Dedifferentiated amniotic fluid mesenchymal stem cell (primary cell): ENCODE measurements at regions not wholly inside any gene's neighbourhood (a gene's known extent, or its start where the extent isn't known, plus 50 kb on each side); places are given as distances from the start of the nearest gene placed in this dataset.

ENCODE experiments used
- DNase-seq: peaks from one replicate; pipeline ENCODE4 v3.0.0-alpha.2; 2016; ENCODE audit errors: extremely low spot score

DNA sequence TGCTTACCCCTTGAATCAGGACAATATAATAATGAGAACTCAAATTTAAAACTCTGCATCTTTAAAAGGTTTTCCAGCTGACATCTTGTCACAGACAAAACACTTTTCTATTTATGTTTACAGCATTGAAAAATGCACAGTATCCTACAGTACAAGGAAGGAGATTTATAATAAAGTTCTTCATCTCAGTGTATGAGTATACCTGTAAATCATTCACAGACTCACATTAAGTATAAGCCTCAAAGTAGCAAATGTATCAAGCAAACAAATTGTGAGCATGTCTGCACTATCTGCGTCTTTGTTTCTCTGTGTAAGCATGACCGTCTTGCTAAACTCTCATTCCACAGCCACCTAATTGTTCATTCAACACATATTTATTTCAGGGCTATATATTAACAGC, 52.8 kb downstream of the PPP1R2C start:
- no peak for DNase-seq

DNA sequence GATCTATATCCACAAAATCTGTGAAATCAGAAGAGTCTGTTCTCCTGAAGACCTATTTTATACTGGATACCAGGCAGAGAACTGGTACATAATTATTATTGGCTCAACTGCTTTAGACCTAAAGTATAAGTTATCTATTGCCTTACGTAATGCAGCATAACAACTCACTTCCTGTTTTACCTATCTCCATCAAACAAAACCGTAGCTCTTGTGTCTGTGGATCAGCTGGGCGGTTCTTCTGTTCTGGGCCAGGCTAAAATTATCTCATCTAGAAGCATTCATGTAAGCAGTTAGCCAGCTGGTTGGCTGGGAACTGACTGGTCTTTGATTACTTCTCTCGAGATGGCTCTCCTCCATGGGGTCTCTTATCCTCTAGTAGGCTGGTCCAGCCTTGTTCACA, 57.8 kb downstream of the PPP1R2C start:
- no peak for DNase-seq

DNA sequence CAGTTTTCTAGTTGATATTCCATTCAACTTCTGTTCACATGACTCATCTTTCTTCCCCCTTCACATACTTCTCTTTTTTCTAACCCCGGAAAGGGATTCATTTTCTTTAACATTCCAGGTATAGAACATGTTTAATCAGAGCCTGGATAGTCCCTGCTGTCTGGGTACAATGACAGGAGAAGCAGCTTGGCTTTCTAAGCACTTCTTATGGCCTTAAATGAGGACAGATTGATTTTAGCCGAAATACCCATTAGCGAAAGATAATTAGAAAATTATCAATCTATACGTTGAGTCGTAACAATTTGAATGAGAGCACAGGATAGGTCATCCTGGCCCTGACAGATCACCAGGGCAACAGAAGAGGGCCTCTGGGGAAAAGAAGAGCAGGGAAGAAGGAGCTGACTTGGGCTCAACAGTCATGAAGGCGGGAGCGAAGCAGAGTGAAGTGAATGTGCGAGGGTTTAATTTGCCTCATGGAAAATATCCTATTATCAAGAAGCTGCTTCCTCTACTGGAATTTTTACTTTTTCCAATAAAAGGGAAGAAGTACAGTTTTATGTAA, 62.2 kb downstream of the PPP1R2C start:
- DNase-seq, result no peak

DNA sequence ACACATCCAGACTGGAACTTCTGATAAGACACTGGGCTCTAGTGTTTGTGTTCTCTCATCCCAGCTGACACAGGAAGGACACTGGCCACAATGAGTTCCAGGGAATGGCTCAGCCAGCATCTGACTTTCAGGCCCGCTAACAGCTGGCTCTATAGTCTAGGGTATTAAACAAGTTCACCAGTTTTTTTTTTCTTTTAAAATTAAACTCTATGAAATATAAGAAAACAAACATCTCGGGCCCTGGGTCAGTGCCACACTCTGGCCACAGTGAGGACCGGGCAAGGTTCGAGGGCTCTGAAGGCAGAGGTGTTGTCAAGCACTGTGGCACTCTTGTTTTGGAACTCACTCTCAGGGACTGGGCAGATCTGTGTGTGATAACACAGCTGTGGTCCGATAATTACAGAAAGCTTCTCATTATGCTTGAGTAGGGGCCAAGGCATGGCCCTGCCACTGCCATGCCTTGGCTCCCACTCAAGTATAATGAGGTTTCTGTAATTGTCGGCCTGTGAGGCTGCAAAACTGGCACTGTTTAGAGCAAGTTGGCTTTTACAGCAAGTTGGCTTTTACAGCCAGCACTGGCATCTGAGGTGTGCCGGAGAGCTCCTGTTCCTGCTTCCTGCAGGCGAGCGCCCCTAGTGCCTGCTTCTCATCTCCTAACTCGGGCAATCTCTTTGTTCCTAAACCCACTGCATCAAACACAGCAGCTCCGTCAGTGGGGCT, 62.8 kb downstream of the PPP1R2C start:
- no peak for DNase-seq

DNA sequence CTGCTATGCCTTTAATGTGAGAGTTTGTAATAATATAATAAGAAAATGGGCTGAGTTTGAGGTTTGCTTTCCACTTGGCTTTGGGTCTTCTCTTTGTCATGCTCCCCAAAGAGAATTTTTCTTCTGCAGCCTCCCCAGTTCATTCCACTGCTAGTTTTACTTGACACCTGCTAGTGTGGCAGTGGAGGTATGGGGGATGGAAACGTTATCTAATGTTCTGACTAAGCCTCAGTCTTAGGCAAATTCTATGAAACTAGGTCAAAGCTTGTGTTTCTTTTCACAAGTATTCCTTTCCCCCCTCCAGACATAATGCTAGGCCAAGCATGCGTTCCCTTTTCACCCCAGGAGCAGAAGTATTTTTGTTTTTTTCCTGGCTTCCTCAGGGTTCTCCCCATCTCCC, 67.5 kb downstream of the PPP1R2C start:
- DNase-seq, result no peak

DNA sequence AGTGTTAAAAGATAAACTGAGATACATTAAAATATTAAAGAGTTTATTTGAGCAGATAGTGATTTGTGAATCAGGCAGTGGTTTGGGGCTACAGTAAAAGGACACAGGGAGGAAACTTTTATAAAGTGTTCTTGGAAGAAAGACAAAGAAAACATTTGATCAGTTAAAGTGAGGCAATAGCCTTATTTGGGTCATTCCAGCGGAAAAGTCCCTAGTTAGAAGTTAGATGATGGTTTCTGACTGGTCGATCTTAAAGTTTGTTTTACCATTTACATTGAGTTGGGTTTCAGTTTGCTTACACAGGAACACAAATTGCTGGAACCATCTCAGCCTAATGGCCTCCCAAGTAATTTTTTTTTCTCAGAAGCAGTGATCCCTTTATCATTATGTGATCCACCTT, 69.7 kb downstream of the PPP1R2C start:
- no peak for DNase-seq

DNA sequence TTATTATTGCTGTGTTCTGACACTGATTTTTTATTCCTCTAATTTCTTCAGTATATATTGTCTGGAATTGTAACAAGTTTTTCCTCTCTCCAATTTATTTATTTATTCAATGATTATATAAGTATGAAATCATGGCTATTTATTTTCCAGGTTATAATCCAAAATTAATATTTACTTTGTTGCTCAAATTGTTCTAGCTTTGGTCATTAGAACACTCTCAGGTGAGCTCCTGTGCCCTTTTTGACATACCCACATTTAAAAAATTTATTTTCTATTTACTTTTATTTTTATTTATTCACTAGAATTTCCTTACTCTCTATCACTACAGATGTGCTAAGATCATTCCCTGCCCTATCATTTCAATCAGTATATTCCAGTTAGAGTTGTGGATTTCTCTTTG, 70.2 kb downstream of the PPP1R2C start:
- DNase-seq, result no peak

DNA sequence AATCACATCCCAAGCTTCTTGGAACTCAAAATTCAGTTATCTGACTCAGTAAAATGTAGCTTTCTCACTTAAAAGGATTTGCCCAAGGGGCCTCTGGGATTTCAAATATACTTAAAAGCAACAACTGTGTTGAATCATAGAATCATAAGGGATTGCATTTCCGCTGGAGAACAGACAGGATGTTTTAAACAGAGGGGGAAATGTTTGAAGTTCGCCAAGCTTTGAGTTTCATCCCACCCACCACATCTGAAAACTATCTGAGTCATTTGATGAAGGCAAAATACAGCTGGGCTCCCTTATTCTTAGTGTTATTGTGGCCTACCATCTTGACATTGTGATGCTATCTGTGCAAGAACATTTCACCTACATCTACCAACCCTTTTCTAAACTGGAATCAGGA, 73.5 kb downstream of the PPP1R2C start:
- no peak for DNase-seq

DNA sequence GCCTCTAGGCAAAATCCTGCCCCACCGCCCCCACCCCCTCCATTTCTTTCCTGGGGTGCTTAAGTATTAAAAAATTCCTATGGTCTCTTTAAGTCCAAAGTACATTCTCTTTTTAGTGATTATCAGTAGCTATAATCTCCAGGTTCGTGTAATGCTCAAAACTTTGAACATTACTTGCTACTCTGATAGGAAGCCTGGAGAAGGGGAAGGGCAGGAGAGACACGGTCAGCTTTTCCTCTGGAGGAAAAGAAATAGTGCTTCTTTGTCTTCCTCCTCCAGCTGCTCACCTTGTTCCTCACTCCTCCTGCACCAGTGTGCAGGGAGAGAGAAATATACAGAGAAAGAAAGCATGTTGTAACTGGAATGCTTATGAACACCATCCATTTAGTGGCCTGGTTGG, 80.4 kb downstream of the PPP1R2C start:
- DNase-seq, result no peak

DNA sequence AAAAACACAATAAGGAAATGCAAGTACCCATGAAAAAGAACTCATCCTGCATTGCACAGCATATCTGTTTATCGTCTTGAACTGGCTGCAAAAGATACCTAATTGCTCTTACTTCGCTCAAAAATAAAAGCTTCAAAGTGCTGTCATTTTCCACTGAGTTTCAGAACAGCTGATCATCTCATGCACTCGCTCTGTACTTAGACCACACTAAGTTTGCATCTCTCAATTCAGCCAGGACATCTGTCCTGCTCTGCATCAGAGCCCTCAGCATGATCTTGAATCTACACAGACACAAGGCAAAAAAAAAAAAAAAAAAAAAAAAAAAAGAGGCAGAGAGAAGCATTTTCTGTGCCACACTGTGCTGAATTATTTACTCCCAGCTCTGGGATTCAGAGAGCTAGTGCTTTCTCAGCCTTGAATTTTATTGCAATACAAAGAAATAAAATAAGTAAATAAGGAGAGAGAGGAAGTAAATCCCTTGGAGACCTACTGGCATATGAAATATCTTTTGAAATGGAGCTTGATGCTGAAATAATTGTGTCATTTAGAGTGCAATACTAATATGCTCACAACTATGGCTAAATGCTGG, 81.3 kb downstream of the PPP1R2C start:
- no peak for DNase-seq

DNA sequence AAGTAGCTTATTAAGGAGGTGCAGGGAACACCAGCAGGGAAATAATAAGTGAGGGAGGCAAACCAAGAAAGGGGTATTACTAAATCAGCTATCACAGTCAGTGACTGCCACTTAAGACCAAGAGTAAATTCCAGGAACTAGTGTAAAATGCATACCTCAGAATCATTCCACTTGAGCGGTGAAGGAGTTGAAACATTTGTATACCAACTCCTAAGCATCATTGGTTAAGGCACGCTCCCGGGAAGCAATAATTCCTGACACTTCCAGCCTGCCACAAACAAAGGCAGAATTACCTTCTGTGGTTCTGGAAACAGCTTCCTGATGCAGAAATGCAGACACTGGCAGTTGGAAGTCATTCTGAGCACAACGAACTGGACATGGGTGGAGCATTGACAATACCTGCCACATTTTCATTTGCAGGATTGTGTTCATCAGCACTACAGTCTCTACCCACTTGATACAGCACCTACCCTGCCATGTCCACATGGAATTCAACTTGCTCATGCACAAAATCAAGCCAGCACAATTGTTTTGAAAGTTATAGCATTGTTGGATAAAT, 82.1 kb downstream of the PPP1R2C start:
- no peak for DNase-seq

DNA sequence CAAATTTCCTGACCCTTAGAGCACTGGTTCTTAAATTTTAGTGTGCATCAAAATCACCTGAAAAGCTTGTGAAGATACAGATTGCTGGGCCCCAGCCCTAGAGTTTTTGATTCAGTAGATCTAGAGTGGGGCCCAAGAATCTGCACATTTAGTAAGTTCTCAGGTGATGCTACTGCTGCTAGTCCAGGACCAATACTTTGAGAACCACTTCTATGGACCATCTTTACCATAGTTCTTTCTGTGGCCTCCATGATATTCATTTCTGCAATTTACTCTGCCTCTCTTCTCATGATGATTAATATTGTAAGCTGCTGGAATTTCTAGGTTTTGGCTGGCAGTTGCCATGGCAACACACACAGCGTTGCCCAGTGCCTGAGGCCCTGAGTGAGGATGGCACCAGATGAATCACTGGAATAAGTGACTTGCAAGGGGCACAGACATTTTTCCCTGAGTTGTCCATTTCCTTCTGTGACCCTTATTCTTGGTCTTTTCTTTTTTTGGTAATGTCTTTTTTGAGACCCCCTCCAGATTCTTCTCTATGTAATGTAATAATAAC, 83.6 kb downstream of the PPP1R2C start:
- DNase-seq, result no peak

DNA sequence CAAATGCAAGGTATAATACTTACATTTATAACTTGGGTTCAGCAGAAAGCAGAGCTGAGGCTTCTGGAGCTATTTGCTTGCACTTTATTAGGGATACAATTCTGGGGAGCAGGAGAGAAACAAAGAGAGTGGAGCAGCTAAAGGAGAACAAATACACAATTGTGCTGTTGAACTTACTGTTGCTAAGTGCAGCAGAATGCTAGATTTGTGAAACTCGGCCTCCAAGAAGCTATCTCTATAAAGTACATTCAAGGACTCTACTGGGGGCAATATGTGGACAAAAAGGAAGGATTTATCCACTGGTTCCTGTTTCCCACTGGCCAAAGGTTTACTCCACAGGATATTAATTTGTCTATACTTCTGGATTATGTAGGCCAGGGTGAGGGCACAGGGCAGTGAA, 86.8 kb downstream of the PPP1R2C start:
- no peak for DNase-seq

DNA sequence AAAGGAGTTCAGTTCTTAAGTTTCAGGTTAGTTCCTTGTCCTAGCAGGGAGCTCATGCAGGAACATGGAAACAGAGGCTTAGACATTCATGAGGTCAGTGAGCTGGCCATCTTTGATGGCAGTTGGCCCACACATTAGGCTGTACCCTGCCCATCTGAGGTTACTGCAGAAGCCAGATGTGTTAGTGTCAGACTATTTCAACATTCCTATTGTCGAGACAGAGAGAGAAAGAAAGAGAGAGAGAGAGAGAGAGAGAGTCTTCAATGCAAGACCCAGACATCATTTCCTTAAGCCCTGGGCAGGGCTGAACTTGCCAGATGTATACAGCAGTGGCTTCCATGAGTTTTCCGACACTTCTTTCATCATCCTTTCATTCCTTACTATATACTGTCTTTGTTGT, 91.3 kb downstream of the PPP1R2C start:
- no peak for DNase-seq

DNA sequence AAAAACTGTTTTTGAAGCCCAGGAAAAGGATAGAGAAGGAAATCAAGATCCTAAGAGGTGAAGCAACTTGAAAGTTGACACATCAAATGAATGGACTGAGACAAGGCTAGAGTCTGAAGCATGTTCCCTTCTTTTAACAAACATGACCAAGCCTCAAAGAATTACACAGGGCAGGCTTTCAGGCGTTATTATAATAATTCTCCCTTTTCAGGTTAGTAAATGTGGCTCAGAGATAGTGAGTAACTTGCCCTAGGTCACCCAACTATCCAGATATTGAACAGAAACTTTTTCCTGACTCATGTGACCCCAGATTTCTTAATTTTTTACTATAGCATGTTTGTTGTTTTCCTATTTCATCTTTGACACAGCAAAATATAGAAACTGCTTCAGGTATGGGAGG, 91.7 kb downstream of the PPP1R2C start:
- no peak for DNase-seq

DNA sequence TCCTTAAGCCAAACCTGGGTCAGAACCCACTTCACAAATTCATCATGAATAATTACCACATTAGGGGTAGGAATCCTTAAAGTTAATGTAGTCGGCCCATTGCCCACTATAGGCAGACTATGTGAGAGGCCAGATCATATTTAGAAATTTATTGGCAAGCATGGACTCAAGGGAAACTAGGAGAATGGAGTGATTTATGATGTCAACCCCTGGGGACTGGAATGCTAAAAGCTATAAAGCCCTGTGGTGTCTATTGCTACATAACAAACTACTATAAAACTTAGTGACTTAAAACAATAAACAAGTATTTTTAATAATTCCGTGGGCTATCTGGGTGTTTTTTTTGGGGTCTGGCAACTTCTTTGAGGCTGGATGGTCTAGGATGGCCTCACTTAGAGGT, 93.9 kb downstream of the PPP1R2C start:
- DNase-seq, result no peak

DNA sequence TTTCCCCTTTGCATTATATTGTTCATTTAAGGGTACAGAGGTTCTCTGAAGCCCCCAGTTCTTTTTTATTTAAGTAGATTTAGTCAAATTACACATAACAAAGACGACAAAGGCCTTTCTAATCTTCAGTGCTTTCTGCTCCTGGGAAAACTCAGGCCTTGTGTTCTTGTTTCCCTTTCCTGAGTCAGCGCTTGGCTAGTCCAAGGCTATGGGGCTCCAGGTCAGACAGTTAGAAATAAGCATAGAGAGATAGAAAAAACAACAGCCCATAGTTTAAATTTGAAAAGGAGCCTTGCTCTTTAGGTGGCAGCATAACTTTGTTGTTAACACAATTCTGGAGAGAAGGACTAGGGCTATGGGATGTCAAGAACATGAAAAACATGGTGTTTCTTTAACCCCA, 97.3 kb downstream of the PPP1R2C start:
- DNase-seq, result no peak

DNA sequence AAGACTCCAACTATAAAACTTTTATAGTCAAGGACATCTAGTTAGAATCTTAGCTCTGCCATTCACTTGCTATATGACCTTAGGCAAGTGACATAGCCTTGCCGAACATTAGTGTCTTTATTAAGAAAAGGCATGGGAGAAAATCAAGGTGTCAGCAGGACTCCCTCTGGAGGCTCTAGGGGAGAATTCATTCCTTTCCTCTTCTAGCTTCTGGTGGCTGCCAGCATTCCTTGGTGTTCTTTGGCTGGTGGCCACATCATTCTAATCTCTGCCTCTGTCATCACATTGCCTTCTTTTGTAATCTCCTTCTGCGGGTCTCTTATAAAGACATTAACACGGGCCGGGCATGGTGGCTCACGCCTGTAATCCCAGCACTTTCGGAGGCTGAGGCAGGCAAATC, 99.8 kb downstream of the PPP1R2C start:
- no peak for DNase-seq

DNA sequence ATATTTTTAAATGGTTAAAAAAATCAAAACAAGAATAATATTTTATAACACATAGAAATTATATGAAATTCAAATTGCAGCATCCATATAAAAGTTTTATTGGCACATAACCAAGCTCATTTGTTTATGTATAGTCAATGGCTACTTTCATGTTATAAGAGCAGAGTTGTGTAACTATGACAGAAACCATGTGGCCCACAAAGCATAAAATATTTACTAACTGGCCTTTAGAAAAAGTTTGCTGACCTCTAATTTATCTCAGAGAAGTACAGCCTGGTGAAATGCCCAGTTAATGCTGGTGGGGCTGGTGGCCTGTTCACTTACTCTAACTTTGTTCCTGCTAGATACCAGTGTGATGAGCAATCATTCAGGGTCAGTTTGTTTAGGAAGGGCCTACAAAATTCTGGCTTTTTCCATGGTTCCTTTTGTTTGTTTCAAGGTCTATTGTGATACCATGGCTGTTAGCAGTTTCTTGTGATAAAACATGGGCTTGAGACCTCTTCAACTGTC, 104.6 kb downstream of the PPP1R2C start:
- no peak for DNase-seq

DNA sequence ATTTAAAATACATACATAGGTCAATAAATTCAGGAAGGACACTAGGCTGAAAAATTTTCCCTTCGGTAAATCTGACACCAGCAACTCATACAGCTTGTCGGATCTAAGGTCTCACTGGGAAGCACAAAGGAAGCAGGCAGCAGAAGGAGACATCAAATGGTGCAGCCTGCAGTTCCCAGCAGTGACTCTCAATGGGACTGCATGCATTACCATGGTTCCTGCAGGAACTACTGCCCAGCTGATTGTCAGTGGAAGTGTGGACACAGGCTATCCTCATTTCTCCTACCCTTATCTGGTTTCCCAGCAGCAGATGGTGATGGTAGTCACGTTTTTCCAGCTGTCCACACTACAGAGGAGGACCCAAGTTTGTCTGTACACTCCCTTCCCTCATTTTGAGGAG, 113.3 kb downstream of the PPP1R2C start:
- no peak for DNase-seq

DNA sequence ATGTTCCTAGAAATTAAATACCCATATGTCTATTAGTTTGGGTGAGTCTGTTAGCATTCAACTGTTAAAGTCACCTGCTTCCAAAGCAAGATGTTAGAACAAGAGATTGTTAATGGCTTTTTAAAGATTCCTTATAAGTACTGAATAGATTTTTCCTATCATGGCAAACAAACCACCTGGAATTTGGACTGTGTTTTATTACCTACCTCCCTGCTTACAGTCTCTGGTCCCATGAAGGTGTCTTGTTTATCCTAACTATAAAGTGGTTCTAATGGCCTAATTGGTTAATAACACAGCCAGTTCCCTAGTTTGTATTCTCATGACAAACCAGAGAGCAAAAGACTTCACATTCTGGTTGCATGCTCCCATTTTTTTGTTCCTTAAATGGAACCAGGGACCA, 149.5 kb downstream of the PPP1R2C start:
- DNase-seq, result no peak

DNA sequence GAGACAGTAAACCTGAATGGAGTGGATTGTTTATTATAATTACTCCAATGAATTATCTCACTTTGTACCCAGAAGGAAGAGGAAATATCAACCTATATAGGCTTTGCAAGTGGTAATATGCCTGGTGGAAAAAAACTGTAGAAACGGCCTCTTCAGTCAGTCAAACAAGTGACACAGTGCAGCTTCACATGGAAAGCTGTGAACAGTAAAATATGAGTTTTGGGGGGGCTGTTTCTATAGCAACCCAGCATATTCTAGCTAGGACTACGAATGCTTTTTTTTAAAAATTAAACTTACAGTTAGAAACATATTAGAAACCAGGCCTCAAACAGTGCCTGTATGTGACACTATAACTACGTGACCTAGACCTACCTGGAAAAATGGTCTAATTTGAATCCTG, 150.1 kb downstream of the PPP1R2C start:
- DNase-seq, result no peak

DNA sequence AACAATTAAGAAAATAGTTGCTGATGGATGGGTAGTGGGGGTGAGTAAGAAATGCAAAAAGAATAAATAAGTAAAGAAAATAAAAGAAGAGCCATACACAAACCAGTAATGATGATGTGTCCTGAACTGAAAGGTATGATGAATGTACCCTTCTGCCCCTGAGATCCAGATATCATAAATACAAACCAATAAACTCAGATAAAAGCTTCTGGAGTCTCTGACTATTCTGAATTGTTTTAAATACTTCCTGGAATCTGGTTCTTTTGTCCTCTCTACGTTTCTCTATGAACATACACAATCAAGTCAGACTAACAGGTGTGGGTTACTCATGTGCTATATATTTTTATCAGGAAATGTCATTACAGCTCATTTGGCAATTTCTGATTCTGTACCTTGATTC, 153.4 kb downstream of the PPP1R2C start:
- no peak for DNase-seq
